ENCODE measurements at regions not wholly inside any gene's neighbourhood (a gene's known extent, or its start where the extent isn't known, plus 50 kb on each side); places are given as distances from the start of the nearest gene placed in this dataset.
"Not testable (repeated sequence)": the region's sequence is repeated elsewhere in the genome, so short reads cannot be mapped to it uniquely, and the experiment has no call there.

GRCh38 chr12:73110816-73111215, 838.6 kb downstream of the TRHDE start:
- Histone ChIP-seq H3K27me3 (no peaks in the 10 kb centered on the region), H3K27ac (no peak overlapping the region), H3K4me3 (no peak overlapping the region), H3K9me3 (peaks cover 5% of the 10 kb centered on the region), H3K4me1 (no peaks in the 10 kb centered on the region), H3K36me3 (no peaks in the 10 kb centered on the region)
- WGBS = 85% methylated on average over 2 of the region's 2 CpGs
- TF ChIP-seq POLR2AphosphoS5 (IDR thresholded peaks at IDR 0.05) (no peak), POLR2A (IDR thresholded peaks at IDR 0.05) (no peak), CTCF (IDR thresholded peaks at IDR 0.05) (no peak), EP300 (IDR thresholded peaks at IDR 0.05) (no peak)
- DNase-seq (ENCODE audit: low spot score in 2 of 2) = no peak

GRCh38 chr12:73112035-73112816, 840.1 kb downstream of the TRHDE start:
- H3K36me3 ChIP-seq = no peaks in the 10 kb centered on the region
- no peaks in the 10 kb centered on the region for H3K9me3 ChIP-seq
- 73% methylated on average over 4 of the region's 4 CpGs for WGBS
- no peak for DNase-seq (ENCODE audit: low spot score in 2 of 2)
- TF ChIP-seq EP300 (IDR thresholded peaks at IDR 0.05) = no peak
- TF ChIP-seq CTCF (IDR thresholded peaks at IDR 0.05) = no peak
- no peak for TF ChIP-seq POLR2AphosphoS5 (IDR thresholded peaks at IDR 0.05)
- no peak for TF ChIP-seq POLR2A (IDR thresholded peaks at IDR 0.05)
- H3K27me3 ChIP-seq = no peaks in the 10 kb centered on the region
- no peak overlapping the region for H3K27ac ChIP-seq
- no peak overlapping the region for H3K4me3 ChIP-seq
- H3K4me1 ChIP-seq = no peaks in the 10 kb centered on the region

- TF ChIP-seq EP300 (IDR thresholded peaks at IDR 0.05) (no peak), POLR2AphosphoS5 (IDR thresholded peaks at IDR 0.05) (no peak), CTCF (IDR thresholded peaks at IDR 0.05) (no peak), POLR2A (IDR thresholded peaks at IDR 0.05) (no peak)
- Histone ChIP-seq H3K4me1 (no peaks in the 10 kb centered on the region), H3K9me3 (no peaks in the 10 kb centered on the region), H3K27ac (no peak overlapping the region), H3K27me3 (no peaks in the 10 kb centered on the region), H3K36me3 (no peaks in the 10 kb centered on the region), H3K4me3 (no peak overlapping the region)
- 67% methylated on average over 4 of the region's 4 CpGs for WGBS
- DNase-seq (ENCODE audit: low spot score in 2 of 2) = no peak
These were observed 852.3 kb downstream of the TRHDE start for GRCh38 chr12:73124480-73124879.

GRCh38 chr12:73125148-73125547, 853.0 kb downstream of the TRHDE start:
- no peak for DNase-seq (ENCODE audit: low spot score in 2 of 2)
- no peaks in the 10 kb centered on the region for H3K36me3 ChIP-seq
- no peaks in the 10 kb centered on the region for H3K27me3 ChIP-seq
- TF ChIP-seq POLR2A (IDR thresholded peaks at IDR 0.05) (no peak), EP300 (IDR thresholded peaks at IDR 0.05) (no peak), POLR2AphosphoS5 (IDR thresholded peaks at IDR 0.05) (no peak), CTCF (IDR thresholded peaks at IDR 0.05) (no peak)
- H3K27ac ChIP-seq = no peak overlapping the region
- no peaks in the 10 kb centered on the region for H3K4me1 ChIP-seq
- H3K4me3 ChIP-seq = no peak overlapping the region
- no peaks in the 10 kb centered on the region for H3K9me3 ChIP-seq

- no peak for DNase-seq (ENCODE audit: low spot score in 2 of 2)
- H3K9me3 ChIP-seq = no peaks in the 10 kb centered on the region
- TF ChIP-seq EP300 (IDR thresholded peaks at IDR 0.05) = no peak
- no peak for TF ChIP-seq CTCF (IDR thresholded peaks at IDR 0.05)
- no peak for TF ChIP-seq POLR2A (IDR thresholded peaks at IDR 0.05)
- TF ChIP-seq POLR2AphosphoS5 (IDR thresholded peaks at IDR 0.05) = no peak
- no peak overlapping the region for H3K27ac ChIP-seq
- 73% methylated on average over 5 of the region's 5 CpGs for WGBS
- H3K27me3 ChIP-seq = no peaks in the 10 kb centered on the region
- no peaks in the 10 kb centered on the region for H3K4me1 ChIP-seq
- no peaks in the 10 kb centered on the region for H3K36me3 ChIP-seq
- no peak overlapping the region for H3K4me3 ChIP-seq
These were observed 864.2 kb downstream of the TRHDE start for GRCh38 chr12:73136386-73136785.

GRCh38 chr12:73139642-73140041, 867.5 kb downstream of the TRHDE start:
- not testable (repeated sequence) for H3K4me1 ChIP-seq; DNase-seq (ENCODE audit: low spot score in 2 of 2); H3K27ac ChIP-seq; H3K9me3 ChIP-seq; H3K4me3 ChIP-seq; H3K36me3 ChIP-seq; H3K27me3 ChIP-seq
- WGBS = 87% methylated on average over 2 of the region's 2 CpGs

Data from suprapubic skin (tissue), 4 donors.